Choroid plexus epithelial cell (primary cell): ENCODE measurements at regions not wholly inside any gene's neighbourhood (a gene's known extent, or its start where the extent isn't known, plus 50 kb on each side); places are given as distances from the start of the nearest gene placed in this dataset.
A peak's percentile ranks its signal among the peaks of the same experiment; 100 is the strongest.

Experiments used
- DNase-seq: peaks from one replicate; pipeline ENCODE4 v3.0.0-alpha.2; 2010; ENCODE audit warnings: low read depth
- H3K4me3 ChIP-seq: 2 replicates; pipeline ENCODE4 v1.5.1; 2011; ENCODE audit warnings: low read depth, mild to moderate bottlenecking, control low read depth, low read length, moderate library complexity
- CTCF ChIP-seq: conservative IDR thresholded peaks from 2 replicates; pipeline ENCODE4 v1.5.1; 2011; ENCODE audit warnings: low read depth, mild to moderate bottlenecking, control low read depth, inconsistent platforms, low read length, moderate library complexity

DNA sequence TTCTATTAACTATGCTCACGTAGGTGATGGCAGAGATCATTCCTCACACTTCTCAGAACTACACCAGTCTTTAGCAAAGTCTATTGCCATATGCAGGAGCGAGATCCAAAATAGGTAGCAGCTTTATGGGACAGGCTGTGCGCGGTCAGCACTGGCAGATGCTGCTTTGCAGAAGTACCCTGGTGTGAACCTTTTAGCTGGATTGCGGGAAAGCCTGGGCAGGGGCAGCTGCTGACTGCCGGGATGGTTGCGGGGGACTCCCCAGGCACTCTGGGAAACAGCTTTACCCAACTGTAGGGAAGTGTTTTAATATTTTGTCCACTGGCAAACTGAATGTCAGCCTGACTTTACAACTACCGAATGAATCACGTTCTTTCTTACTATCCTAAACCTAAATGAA is 251.3 kb downstream of the HS3ST3A1 start:
- no peak overlapping the region for H3K4me3 ChIP-seq
- DNase-seq, result no peak
- no peak for TF ChIP-seq CTCF

DNA sequence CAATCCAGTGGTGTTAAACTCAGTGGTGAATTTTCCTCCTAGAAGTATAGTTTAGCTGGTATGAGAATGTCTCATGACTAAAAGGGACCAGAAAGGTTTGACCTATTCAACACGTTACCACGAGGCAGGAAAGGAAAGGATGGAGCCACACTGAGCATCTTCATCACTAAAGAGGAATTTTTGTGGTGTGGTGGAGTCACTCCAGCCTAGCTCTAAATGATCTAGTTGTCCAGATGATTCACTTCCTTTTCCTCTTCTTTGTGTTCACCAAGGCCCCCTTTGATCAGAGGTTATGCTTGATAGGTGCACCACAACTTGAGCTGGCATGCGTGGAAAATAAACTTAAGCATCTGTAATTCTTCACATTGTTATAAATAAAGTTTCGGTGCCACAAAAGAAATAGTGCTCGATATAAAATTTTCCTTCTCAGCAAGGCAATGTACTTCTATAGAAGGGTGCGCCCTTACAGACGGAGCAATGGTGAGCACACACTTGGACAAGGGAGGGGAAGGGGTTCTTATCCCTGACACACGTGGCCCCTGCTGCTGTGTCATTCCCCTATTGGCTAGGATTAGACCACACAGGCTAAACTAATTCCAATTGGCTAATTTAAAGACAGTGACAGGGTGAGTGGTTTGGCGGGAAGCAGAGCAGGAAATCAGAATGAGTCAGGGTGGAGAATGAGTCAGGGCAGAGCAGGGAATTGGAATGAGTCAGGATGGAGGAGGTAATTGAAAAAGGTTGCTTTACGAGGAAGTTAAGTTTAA is 254.6 kb downstream of the HS3ST3A1 start:
- peak; percentile 97 for DNase-seq
- no peak overlapping the region for H3K4me3 ChIP-seq
- TF ChIP-seq CTCF, result no peak

- DNase-seq, result no peak
- H3K4me3 ChIP-seq, result no peak overlapping the region
- no peak for TF ChIP-seq CTCF
These were observed 255.1 kb downstream of the HS3ST3A1 start for GRCh38 chr17:13346592-13346991.

DNA sequence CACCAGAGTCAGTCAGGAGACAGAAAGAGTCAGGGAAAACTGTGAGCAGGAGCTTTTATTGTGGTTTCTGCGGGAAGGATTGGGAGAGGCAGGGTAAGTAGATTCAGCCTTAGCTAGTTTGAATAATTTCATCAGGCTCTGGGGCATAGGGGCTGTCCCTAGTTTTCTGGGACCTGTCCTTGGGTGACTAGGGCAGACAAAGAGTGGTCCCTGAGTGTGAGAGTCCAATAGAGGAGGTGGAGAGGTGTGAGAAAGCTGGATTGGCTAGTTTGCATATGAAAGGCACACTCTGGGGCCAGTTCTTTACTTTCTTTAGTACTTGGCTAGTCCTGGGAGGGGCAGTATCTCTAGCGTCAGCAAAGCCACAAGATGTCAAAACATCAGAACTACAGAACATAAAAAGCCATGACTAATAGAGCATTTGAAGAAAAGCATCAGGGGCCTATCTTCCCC is 255.6 kb downstream of the HS3ST3A1 start:
- no peak overlapping the region for H3K4me3 ChIP-seq
- TF ChIP-seq CTCF, result peak; percentile 26
- DNase-seq, result peak; percentile 99

DNA sequence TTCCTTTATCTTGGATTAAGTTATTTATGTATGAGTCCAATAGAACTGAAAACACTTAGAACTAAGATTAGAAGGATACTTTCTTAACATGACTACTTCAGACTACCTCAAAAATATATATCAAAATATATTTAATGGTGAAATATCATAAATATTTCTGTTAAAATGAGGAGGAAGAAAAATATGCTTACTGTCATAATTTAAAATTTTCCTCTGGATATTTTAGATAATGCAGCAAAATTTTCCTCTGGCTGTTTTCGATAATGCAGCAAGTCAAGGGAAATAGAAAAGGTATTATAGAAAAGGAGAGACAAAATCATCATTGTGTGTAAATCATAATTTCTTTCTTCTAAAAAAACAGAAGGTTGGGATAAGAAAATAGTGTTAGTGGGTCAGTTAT is 263.3 kb downstream of the HS3ST3A1 start:
- DNase-seq, result no peak
- no peak for TF ChIP-seq CTCF
- H3K4me3 ChIP-seq, result peak overlapping the region; percentile 40

DNA sequence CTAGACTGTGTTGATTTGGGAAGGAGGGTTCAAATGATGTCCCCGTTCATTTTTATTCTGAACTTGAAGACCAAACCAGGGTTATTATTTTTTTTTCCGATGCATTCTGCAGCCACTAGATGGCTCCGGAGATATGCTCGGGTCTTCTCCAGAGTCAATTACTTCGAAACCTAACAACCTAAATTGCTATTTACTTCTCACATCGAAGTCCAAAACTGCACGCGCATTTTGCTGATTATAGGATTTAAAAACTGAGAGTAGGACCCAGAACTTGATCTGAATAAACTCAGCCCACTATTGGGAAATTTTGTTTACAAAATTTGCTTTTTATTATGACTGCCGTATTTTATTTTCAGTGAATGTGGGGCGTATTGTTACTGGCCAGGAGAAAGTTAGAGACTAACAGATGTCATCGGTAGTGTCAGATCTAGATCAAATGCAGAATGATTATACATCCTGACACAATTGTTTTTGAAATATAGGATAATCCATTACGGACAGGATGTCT is 263.8 kb downstream of the HS3ST3A1 start:
- peak overlapping the region; percentile 40 for H3K4me3 ChIP-seq
- TF ChIP-seq CTCF, result peak; percentile 90
- DNase-seq, result peak; percentile 86

- no peak for DNase-seq
- H3K4me3 ChIP-seq, result no peak overlapping the region
- TF ChIP-seq CTCF, result no peak
These were observed 264.6 kb downstream of the HS3ST3A1 start for GRCh38 chr17:13337151-13337550.
